ENCODE measurements at regions not wholly inside any gene's neighbourhood (a gene's known extent, or its start where the extent isn't known, plus 50 kb on each side); places are given as distances from the start of the nearest gene placed in this dataset.

DNA sequence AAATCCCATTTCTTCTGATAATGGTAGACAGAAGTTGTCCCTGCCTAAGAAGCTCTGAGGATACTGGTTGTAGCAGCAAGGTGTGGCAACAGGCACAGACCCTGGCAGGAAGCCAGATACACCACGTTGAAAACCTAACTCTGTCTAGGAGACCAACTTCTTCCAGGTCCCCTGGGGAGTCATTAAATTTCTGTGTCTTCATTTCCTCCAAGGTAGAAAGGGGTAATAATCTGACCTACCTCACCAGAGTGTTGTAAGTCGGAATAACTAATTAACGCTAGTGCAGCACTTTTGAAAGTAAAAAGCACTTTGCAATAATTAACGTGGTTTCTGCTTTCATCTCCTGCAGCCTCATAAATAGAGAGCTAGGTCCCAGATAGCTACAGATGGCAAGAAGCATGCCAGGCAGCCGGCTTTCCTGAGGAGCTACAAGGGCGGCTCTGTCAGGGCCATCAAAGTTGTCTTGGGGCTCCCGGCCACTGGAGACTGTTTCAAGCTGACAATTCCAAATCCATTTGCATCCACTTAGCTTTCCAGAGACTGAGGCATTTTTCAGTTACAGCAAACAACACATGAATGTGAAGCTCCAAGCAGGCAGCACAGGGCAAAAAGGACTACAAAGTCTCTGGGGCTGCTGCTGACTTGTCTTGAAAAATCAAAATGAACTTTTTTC, 176.2 kb downstream of the FOXO1 start:
- H3K27ac ChIP-seq, result no peak overlapping the region
- TF ChIP-seq, protein P1, sequence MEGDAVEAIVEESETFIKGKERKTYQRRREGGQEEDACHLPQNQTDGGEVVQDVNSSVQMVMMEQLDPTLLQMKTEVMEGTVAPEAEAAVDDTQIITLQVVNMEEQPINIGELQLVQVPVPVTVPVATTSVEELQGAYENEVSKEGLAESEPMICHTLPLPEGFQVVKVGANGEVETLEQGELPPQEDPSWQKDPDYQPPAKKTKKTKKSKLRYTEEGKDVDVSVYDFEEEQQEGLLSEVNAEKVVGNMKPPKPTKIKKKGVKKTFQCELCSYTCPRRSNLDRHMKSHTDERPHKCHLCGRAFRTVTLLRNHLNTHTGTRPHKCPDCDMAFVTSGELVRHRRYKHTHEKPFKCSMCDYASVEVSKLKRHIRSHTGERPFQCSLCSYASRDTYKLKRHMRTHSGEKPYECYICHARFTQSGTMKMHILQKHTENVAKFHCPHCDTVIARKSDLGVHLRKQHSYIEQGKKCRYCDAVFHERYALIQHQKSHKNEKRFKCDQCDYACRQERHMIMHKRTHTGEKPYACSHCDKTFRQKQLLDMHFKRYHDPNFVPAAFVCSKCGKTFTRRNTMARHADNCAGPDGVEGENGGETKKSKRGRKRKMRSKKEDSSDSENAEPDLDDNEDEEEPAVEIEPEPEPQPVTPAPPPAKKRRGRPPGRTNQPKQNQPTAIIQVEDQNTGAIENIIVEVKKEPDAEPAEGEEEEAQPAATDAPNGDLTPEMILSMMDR (conservative IDR thresholded peaks at IDR 0.05), result no peak

DNA sequence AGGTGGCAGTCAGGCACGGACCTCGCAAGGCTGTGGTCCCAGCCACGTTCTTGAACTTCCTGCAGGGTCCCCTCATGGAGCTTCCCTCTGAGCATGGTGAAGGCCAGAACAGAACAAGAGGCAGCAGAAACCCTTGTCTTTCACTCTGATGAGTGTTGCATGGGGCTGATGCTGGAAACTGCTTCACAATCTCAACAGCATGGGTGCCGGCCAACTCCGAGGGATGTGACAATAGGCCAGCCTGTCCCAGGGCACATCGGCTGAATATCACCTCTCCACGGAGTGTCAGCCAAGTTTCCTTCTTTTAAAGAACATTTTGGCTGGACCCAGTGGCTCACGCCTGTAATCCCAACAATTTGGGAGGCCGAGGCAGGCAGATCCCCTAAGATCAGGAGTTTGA, 173.9 kb downstream of the FOXO1 start:
- H3K27ac ChIP-seq, result no peak overlapping the region
- TF ChIP-seq, protein P1 (conservative IDR thresholded peaks at IDR 0.05), result no peak

DNA sequence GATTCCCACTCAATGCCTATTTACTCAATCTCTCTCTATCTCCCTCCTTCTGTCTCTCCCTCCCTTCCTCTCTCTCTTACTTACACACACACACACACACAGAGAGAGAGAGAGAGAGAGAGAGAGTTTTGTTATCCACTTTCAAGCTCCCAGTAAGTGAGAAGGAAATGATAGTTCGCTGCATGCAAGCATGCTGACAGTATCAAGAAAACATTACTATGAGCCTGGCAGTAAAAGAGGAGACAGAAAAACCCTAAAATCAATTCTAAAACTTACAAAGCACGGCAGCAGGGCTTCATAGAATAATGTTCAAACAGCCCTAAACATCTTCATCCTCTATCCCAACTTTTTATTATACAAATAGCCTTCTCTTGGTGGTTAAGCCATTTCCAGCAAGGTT, 171.9 kb downstream of the FOXO1 start:
- TF ChIP-seq, protein P1 (conservative IDR thresholded peaks at IDR 0.05), result no peak
- no peak overlapping the region for H3K27ac ChIP-seq

DNA sequence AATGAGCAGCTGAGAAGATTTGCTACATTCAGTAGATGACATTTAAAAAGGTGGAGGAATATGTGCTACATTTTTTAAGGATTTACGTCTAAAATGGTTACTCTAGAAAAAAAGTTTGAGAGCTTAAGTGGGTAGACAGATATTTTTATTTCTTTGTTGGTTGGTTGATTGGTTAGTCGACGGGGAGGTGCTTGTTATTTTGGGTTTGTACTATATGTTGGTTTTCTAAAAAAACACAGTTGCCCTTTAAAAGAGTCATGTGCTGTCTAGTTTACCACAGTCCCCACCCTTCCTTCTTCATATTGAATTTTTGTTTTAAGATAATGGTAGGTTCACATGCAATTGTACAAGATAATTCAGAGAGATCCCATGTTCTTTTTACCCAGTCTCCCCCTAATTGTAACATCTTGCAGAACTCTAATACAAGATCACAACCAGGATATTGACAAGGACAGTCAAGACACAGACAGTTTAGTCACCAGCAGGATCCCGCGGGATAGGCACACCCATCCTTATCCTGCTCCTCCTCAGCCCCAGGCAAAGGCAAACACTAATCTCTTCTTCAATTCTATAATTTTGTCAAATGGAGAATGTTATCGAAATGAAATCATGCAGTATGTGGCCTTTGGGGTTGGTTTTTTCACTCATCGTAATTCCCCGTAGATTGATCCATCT, 171.4 kb downstream of the FOXO1 start:
- TF ChIP-seq, protein P1 (conservative IDR thresholded peaks at IDR 0.05), result no peak
- H3K27ac ChIP-seq, result no peak overlapping the region

DNA sequence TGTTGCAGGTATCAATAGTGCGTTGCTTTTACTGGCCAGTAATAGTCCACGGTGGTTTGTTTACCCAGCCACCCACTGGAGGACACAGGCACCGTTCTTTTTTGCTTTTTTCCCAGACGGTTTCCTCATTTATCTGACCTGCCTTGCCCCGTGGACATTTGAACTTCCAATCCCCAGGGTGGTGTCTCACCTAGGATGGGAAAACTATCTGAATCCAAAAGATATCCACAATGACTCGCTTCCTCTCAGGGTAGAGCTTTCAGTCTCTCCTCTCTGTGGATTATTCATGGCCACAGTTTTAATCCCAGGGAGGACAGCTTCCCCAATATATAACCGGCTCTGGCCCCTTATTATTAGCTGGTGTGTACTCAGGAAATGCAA, 170.8 kb downstream of the FOXO1 start:
- TF ChIP-seq, protein P1 (conservative IDR thresholded peaks at IDR 0.05), result no peak

DNA sequence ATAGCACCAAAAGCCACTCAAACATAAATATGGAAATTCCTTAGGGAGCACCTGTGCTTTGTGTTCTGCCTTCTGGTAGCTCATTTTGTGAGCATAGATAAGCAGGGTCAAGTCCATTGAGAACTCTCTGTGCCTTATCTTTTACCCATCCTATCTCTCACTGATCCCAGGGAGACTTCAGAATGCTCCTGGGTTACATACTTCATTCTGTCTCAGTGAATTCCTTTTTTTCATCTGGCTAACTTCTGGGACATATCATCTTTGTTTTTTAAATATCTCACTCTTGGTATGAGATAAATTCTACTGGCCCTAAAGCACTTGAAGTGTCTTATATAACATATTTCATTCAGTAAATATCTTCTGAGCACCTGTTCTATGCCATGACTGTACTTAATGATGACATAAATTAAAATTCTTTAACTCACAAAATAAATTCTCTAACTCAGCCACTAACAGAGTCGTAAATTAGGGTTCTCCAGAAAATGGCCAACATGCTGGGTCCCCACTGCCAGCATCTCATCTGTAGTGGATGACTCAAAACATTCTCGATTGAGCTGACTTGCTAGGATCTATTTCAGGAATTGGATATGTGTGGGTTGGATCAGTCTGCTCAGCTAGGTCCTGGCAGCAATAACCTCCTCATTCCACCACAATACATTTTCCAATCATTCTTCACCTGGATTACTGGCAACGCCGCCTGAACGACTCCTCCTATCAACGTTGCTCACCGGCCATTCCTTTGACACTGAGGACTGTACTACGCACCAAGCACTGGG, 170.2 kb downstream of the FOXO1 start:
- no peak overlapping the region for H3K27ac ChIP-seq

More for the DNA sequence above, 170.8 kb downstream of the FOXO1 start:
- no peak overlapping the region for H3K27ac ChIP-seq

DNA sequence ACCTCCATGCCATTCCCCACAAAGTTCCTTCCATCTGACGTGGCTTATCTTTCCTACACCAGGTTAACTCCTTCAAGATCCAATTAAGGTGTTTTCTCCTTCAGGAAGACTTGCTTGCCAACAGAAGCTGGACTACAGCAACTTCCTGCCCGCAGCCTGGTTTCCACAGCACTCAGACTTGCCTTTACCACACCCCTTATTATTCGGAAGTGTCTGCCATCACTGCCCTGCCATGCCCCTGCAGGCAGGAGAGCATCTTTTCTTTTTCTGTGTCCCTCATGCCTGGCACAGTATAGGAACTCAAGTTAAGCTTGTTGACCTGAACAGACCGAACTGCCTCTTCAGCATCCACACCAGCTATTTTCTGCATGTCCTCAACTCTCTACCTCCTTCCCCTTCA, 168.0 kb downstream of the FOXO1 start:
- TF ChIP-seq, protein P1 (conservative IDR thresholded peaks at IDR 0.05), result no peak
- no peak overlapping the region for H3K27ac ChIP-seq

More for the DNA sequence above, 170.2 kb downstream of the FOXO1 start:
- TF ChIP-seq, protein P1 (conservative IDR thresholded peaks at IDR 0.05), result no peak

Data from VCaP (cell line).